ENCODE measurements at regions not wholly inside any gene's neighbourhood (a gene's known extent, or its start where the extent isn't known, plus 50 kb on each side); places are given as distances from the start of the nearest gene placed in this dataset.
"Not testable (repeated sequence)": the region's sequence is repeated elsewhere in the genome, so short reads cannot be mapped to it uniquely, and the experiment has no call there.

DNA sequence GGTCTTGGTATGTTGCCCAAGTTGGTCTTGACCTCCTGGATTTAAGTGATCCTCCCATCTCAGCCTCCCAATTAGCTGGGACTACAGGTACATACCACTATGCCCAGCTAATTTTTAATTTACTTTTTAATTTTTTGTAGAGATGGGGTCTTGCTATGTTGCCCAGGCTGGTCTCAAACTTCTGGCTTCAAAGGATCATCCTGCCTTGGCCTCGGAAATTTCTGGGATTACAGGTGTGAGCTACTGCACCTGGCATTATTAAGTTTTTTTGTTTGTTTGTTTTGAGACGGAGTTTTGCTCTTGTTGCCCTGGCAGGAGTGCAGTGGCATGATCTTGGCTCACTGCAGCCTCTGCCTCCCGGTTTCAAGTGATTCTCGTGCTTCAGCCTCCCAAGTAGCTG is 195.7 kb upstream of the HAAO start:
- DNase-seq = not testable (repeated sequence)

- DNase-seq = no peak
Measured at GRCh38 chr2:42987112-42987922, 194.9 kb upstream of the HAAO start.

DNA sequence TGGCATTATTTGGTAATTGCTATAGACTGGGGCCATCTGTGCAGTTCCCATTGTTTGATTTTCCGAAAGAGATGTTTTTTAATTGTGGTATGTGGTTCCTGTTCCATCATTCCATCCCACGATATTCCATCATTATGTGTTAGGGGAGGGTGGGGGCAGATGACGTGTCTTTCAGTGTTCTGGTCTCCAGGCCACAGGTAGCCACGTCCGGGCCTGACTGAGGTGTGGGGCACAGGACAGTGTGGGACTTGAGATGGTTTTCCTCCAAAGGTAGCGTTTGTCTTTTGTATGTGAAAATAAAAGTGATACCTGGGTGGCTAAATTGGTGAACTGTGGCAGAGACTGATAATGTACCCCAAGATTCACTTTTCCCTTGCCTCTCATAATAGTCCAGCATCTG is 192.2 kb upstream of the HAAO start:
- no peak for DNase-seq

GRCh38 chr2:42984081-42984480 is 191.7 kb upstream of the HAAO start:
- no peak for DNase-seq

- DNase-seq = no peak
Measured at GRCh38 chr2:42980764-42981416, 188.5 kb upstream of the HAAO start.

DNA sequence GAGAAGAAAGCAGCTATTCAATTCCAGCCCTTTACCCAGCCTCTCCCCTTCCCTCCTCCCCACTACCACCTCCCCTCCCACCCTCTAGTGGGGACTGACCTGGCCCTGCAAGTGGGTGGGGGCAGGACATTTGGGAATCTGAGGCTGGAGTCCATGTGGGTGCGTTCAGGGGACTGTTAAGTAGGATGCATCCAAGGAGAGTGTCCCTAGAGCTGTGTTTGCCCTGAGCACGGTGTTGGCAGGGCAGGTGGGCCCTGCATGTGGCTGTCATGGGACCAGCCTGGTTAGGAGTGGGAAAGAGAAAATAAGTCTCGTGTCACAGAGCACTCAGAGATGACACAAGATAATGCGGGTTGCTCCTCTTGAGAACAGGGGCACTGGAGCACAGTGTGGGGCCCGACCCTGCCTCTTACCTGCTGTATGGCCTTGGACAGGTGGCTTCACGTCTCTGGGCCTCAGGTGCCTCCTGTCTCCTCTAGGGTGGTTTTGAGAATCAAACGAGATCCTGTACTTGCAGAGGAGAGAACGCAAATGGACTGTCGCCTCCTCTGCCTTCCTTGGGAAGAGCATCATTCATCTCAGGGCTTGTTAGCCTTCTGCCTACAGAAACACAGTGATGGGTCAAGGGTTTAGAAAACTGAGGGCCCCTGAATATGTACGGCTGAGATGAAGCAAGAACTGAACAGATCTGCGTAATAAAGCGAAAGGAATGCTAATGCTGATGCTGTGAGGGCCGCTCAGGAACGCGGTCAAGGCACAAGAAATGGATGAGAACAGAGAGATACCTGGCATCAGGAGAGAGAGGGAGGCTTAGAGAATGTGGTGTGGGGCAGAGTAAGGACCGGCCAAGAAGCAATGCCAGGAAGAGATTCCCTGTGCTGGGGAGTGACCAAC is 187.7 kb upstream of the HAAO start:
- no peak for DNase-seq

DNA sequence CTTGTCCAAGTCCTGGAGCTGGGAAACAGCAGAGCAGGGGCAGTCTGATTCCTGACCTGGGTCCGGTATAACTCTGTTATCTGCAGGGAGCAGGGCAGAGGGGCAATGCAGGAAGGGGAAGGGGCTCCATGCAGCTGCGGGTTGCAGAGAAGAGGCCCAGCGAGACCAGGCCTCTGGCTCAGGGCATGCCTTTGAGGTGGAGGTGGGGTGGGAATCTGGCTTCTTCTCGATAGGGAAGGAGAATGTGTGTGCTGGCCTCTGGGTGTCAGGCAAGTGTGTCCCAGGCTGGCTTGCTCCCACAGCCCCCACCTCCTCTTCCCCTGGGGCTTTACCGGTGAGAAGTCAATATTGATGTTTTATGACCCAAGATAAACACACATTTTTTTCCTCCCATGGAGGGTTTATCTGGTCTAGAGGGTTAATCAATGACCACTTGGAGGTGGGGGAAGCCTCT is 187.1 kb upstream of the HAAO start:
- no peak for DNase-seq

DNA sequence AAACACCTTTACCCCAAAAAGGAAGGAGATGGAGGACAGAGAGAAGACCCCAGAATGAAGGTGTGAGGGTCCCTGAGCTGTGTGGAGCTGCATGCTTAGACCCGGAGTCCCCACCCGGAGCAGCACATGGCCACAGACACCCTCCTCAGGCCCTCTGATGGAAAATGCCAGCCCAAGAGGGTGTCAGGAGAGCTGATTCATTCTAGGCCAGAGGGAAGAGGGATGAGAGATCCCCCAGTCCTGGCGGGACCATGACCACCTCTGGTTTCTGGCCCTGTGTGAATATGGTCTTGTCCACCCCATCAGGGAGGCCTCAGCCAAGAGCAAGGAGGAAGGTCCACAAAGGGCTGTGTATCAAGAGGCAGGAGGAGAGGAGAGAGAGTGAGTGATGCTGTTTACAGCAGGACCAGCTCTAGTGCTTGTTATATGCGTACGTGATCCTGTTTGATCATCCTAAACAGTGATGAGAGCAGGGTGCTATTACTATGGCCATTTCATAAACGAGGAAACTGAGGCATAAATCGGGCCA is 186.6 kb upstream of the HAAO start:
- DNase-seq = no peak

GRCh38 chr2:42978175-42978886 is 185.9 kb upstream of the HAAO start:
- DNase-seq = no peak

- no peak for DNase-seq
Measured at GRCh38 chr2:42977270-42978174, 185.1 kb upstream of the HAAO start.

- DNase-seq = no peak
Measured at GRCh38 chr2:42976351-42976750, 184.0 kb upstream of the HAAO start.

DNA sequence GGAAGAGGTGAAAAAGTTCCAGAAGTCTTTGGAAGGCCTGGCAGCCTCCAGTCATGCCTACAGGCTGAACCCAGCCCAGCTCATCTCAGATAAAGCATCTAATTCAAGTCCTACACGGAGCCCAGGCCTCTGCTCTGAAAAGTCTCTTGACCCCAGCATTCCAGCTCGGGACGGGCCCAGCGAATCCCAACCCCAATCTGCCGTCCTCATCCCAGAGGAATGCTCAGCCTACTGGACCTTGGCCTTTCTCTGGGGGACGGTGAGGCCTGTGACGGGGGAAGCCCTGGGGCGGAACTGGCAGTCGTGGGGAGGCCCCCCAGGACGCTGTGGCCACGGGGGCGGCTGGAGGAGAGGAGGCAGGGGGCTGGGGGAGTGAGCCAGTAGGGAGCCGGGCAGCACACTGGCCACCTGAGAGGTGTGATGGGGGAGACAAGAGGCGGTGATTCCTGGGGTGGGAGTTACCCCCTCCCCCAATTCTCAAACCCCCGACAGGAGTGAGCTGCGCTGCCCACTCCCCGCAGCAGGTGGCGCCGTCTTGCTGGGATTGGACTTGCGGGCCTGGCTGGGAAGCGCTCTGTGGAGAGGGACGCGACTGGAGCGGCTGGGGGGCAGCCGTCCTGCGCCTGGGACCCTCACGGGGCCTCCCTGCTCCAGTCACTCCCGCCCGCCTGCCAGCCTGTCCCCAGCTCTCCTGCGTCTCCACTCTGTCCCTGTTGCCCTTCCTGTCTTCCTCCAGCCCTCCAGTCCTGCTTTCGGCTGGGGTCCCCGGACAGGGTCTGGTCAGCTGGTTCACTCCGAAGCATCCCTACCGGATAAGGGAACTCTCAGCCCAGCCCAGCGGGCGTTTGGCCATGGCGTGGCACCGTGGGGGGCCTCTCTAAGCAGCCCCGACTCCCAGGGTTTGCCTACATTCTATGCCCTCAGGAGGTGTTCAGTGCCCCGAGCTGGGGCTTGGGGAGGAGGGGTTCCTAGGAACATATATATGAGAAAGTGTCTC is 182.6 kb upstream of the HAAO start:
- peak in 1 of 2 experiments; percentile 13 for DNase-seq

DNA sequence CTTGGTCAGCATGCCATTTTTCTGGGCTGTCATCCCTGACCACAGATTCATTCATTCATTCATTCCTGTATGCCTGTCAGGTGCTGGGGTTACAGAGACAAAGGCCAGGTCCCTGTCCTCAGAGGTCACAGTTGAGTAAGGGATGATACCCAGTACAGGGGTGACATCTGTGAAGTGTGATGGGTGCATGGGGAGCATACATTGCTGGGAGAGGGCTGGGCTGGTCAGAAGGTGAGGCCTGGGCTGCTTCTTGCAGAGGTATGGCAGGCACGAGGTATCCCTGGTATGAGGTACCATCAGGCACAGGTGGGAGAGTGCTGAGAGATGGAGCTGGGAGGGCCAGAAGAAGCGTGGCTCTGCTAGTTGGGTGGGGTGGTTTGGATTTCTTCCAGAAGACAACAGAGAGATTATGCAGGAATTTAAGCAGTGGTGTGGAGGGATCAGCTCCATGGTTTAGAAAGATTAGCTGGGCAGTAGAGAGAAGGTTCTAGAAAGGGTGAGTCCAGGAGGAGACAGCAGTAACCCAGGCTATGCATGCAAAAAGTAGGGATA is 181.9 kb upstream of the HAAO start:
- no peak for DNase-seq

- DNase-seq = no peak
Measured at GRCh38 chr2:42973726-42974125, 181.3 kb upstream of the HAAO start.

DNA sequence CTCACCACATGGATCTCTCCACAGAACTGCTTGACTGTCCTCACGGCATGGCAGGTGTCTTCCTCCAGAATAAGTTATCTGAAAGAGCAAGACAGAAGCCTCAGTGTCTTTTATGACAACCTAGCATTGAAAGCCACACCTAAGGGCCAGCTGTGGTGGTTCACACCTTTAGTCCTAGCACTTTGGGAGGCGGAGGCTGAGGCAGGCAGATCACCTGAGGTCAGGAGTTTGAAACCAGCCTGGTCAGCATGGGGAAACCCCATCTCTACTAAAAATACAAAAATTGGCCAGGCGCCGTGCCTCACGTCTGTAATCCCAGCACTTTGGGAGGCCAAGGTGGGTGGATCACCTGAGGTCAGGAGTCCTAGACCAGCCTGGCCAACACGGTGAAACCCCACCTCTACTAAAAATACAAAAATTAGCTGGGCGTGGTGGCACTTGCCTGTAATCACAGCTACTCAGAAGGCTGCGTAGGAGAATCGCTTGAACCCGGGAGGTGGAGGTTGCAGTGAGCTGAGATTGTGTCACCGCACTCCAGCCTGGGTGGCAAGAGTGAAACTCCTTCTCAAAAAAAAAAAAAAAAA is 180.6 kb upstream of the HAAO start:
- not testable (repeated sequence) for DNase-seq

DNA sequence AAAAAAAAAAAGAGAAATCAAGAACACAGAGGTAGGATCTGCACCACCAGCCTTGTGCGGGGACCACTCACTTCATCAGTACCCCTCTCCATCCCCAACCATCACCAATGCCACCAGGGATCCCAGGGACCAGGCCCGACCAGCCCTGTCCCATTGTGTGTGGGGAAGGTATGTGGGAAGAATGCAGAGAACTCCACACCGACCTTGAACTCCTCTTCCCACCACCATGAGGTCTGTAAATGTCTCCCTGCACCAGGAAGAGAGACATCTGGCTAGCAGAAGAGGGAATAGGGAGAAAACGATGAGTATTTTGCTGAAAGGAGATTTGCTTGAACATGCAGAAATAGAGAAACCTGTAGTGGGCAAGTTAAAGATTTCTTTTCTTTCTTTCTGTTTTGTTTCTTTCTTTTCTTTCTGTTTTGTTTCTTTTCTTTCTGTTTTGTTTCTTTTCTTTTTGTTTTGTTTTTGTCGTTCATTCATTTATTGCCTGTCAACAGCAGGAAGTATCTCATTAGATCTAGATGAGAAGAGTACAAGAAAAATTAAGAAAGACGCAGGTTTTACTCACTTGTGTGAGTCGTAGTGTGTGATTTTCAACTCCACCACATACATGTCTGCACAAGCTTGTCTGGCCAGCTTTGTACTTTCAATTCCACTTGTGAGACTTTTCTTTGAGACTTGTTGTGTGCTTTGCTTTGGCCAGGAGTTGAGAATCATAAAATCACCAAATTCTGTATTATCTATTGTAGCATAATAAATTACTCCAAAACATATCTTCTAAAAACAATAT is 179.8 kb upstream of the HAAO start:
- no peak for DNase-seq

GRCh38 chr2:42971381-42971780 is 179.0 kb upstream of the HAAO start:
- DNase-seq = no peak

DNA sequence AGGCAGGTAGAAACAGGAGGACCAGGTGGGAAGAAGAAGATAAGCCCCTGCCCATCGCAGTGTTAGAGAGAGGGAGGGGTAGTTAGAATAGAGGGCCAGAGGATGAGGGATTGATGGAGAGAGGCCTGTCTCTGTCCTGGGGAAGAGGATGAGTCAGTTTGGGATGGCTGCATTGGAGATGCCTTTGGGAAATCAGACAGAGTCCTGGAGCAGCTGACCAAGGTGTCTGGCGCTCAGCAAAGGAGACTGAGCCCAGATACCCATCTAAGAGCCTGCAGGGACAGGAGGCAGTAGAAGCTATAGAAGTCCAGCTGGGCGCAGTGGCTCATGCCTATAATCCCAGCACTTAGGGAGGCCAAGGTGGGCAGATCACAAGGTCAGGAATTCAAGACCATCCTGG is 177.8 kb upstream of the HAAO start:
- no peak for DNase-seq
